IMR-90 (cell line): ENCODE measurements at regions not wholly inside any gene's neighbourhood (a gene's known extent, or its start where the extent isn't known, plus 50 kb on each side); places are given as distances from the start of the nearest gene placed in this dataset.

Experiments
- ATAC-seq: fragments of 200-7000 bp; cut with Tn5 transposase; 2 replicates; pipeline ENCODE4 v1.9.1; 2020; ENCODE audit warnings: low read depth, mild to moderate bottlenecking, moderate library complexity
- BruUV-seq: library from RNA; stranded (reverse); fragments of 400-500 nt; replicated peaks from 2 replicates; lab custom pipeline; 2021; lab: Mats Ljungman, UMichigan
- CTCF ChIA-PET: fragments of 300-600 bp; formaldehyde crosslinking; extraction: SDS; loops from one replicate; lab custom pipeline; 2021; ENCODE audit warnings: antibody characterized with exemption; lab: Yijun Ruan, JAX
- POLR2A ChIA-PET: fragments of 300-600 bp; sonication (Branson Sonifier 250); formaldehyde crosslinking; loops from one replicate; lab custom pipeline; 2022; ENCODE audit warnings: antibody characterized with exemption; ENCODE audit not compliant: unreplicated experiment; lab: Charles Lee
- DNase-seq: peaks from one replicate; pipeline ENCODE4 v3.0.0; 2013
- H2AFZ ChIP-seq: replicated peaks from 2 replicates; pipeline ENCODE3; 2013; ENCODE audit warnings: low read length, mild to moderate bottlenecking; ENCODE audit not compliant: poor library complexity
- H2AK5ac ChIP-seq: 2 replicates; pipeline ENCODE4 v1.6.1; 2013; ENCODE audit warnings: low read depth, low read length, inconsistent platforms
- H2AK9ac ChIP-seq: replicated peaks from 2 replicates; pipeline ENCODE3; 2013; ENCODE audit warnings: mild to moderate bottlenecking, low read depth, low read length, moderate library complexity; ENCODE audit not compliant: poor library complexity
- H2BK120ac ChIP-seq: 2 replicates; pipeline ENCODE4 v1.6.1; 2013; ENCODE audit warnings: low read depth, low read length, inconsistent platforms
- H2BK15ac ChIP-seq: 3 replicates; pipeline ENCODE4 v1.6.1; 2013; ENCODE audit warnings: low read depth, low read length, inconsistent platforms
- H2BK20ac ChIP-seq: 2 replicates; pipeline ENCODE4 v1.6.1; 2013; ENCODE audit warnings: low read depth, mild to moderate bottlenecking, inconsistent platforms, low read length, moderate library complexity
- H2BK5ac ChIP-seq: 2 replicates; pipeline ENCODE4 v1.6.1; 2013; ENCODE audit warnings: mild to moderate bottlenecking, low read depth, low read length, inconsistent platforms; ENCODE audit not compliant: poor library complexity, severe bottlenecking
- H3K14ac ChIP-seq: replicated peaks from 2 replicates; pipeline ENCODE4 v1.6.1; 2013; ENCODE audit warnings: low read depth, low read length, inconsistent platforms
- H3K18ac ChIP-seq: 2 replicates; pipeline ENCODE4 v1.6.1; 2013; ENCODE audit warnings: low read depth, low read length, control low read depth
- H3K23ac ChIP-seq: 2 replicates; pipeline ENCODE4 v1.6.1; 2013; ENCODE audit warnings: low read depth, low read length, inconsistent platforms
- H3K27ac ChIP-seq: 2 replicates; pipeline ENCODE4 v1.5.1; 2013; ENCODE audit warnings: mild to moderate bottlenecking, control low read depth, low read length; ENCODE audit not compliant: insufficient read depth
- H3K27me3 ChIP-seq: 2 replicates; pipeline ENCODE4 v1.6.1; 2013; ENCODE audit warnings: low read length; ENCODE audit not compliant: control insufficient read depth, insufficient read depth
- H3K36me3 ChIP-seq: 2 replicates; pipeline ENCODE4 v1.6.1; 2013; ENCODE audit warnings: low read length, mixed read lengths; ENCODE audit not compliant: control insufficient read depth, insufficient read depth
- H3K4ac ChIP-seq: 2 replicates; pipeline ENCODE4 v1.6.1; 2013; ENCODE audit warnings: low read depth, low read length, inconsistent platforms
- H3K4me1 ChIP-seq: 2 replicates; pipeline ENCODE4 v1.6.1; 2013; ENCODE audit warnings: low read length, mixed read lengths; ENCODE audit not compliant: control insufficient read depth, insufficient read depth
- H3K4me2 ChIP-seq: 2 replicates; pipeline ENCODE4 v1.6.1; 2013; ENCODE audit warnings: low read depth, mild to moderate bottlenecking, control low read depth, low read length, moderate library complexity
- H3K4me3 ChIP-seq: 2 replicates; pipeline ENCODE4 v1.5.1; 2013; ENCODE audit warnings: low read depth, mild to moderate bottlenecking, control low read depth, low read length, moderate library complexity; ENCODE audit not compliant: insufficient read depth
- H3K56ac ChIP-seq: 2 replicates; pipeline ENCODE4 v1.6.1; 2013; ENCODE audit warnings: low read length, inconsistent platforms; ENCODE audit not compliant: insufficient read depth; ENCODE audit errors: extremely low read depth
- H3K79me1 ChIP-seq, 2 experiments: 2 replicates each; pipeline ENCODE4 v1.6.1; 2013; ENCODE audit warnings: low read length in 2 of 2, inconsistent platforms in 1 of 2, low read depth in 1 of 2
- H3K9ac ChIP-seq: 2 replicates; pipeline ENCODE4 v1.6.1; 2013; ENCODE audit warnings: low read depth, low read length, control low read depth
- H3K9me1 ChIP-seq: 2 replicates; pipeline ENCODE4 v1.6.1; 2013; ENCODE audit warnings: low read length, inconsistent platforms; ENCODE audit not compliant: insufficient read depth
- H3K9me3 ChIP-seq: 2 replicates; pipeline ENCODE4 v1.6.1; 2013; ENCODE audit warnings: low read length; ENCODE audit not compliant: control insufficient read depth, insufficient read depth
- H4K20me1 ChIP-seq: 2 replicates; pipeline ENCODE4 v1.6.1; 2013; ENCODE audit warnings: low read length, inconsistent platforms; ENCODE audit not compliant: insufficient read depth
- H4K5ac ChIP-seq: 2 replicates; pipeline ENCODE4 v1.6.1; 2013; ENCODE audit warnings: mild to moderate bottlenecking, low read depth, low read length, control low read depth
- H4K8ac ChIP-seq, 2 experiments: 2 replicates each; pipeline ENCODE4 v1.6.1; 2013; ENCODE audit warnings: low read depth in 2 of 2, low read length in 2 of 2, control low read depth in 1 of 2, inconsistent platforms in 1 of 2
- H4K91ac ChIP-seq: 2 replicates; pipeline ENCODE4 v1.6.1; 2013; ENCODE audit warnings: low read depth, low read length, inconsistent platforms; ENCODE audit not compliant: insufficient read depth
- BHLHE40 ChIP-seq: fragments of 150-350 bp; IDR thresholded peaks from 2 replicates; pipeline ENCODE4 v1.6.1; 2016; ENCODE audit warnings: mild to moderate bottlenecking, low read depth, low read length
- CEBPB ChIP-seq: IDR thresholded peaks from 2 replicates; pipeline ENCODE4 v1.6.1; 2012; ENCODE audit warnings: low read depth, low read length, improper control_type of control experiment
- CHD1 ChIP-seq: IDR thresholded peaks from 2 replicates; pipeline ENCODE4 v1.6.1; 2012; ENCODE audit warnings: low read depth, low read length, improper control_type of control experiment
- FOS ChIP-seq: fragments of 150-350 bp; IDR thresholded peaks from 2 replicates; pipeline ENCODE4 v1.6.1; 2016; ENCODE audit warnings: low read depth, low read length
- MAZ ChIP-seq: IDR thresholded peaks from 2 replicates; pipeline ENCODE4 v1.6.1; 2012; ENCODE audit warnings: low read depth, mild to moderate bottlenecking, low read length, improper control_type of control experiment, moderate library complexity, borderline replicate concordance
- MXI1 ChIP-seq: IDR thresholded peaks from 2 replicates; pipeline ENCODE4 v1.6.1; 2012; ENCODE audit warnings: low read depth, mild to moderate bottlenecking, low read length, moderate library complexity, borderline replicate concordance
- NFE2L2 ChIP-seq: fragments of 150-350 bp; IDR thresholded peaks from 2 replicates; pipeline ENCODE4 v1.6.1; 2016; ENCODE audit warnings: low read depth, mild to moderate bottlenecking, low read length
- RCOR1 ChIP-seq: IDR thresholded peaks from 2 replicates; pipeline ENCODE4 v1.6.1; 2012; ENCODE audit warnings: mild to moderate bottlenecking, low read length, improper control_type of control experiment; ENCODE audit not compliant: insufficient replicate concordance
- SMC3 ChIP-seq: fragments of 150-350 bp; IDR thresholded peaks from 2 replicates; pipeline ENCODE4 v1.6.1; 2016; ENCODE audit warnings: low read depth, mild to moderate bottlenecking, antibody characterized with exemption, low read length, moderate library complexity
- dilution Hi-C: fragments of 300-500 bp; cut with HindIII; formaldehyde crosslinking; loops from one replicate; pipeline ENCODE4 v1.14.3; 2018; ENCODE audit warnings: low sequenced_read_pairs; ENCODE audit not compliant: unreplicated experiment
- in situ Hi-C: fragments of 300-500 bp; cut with MboI; formaldehyde crosslinking; loops from 3 replicates; pipeline ENCODE4 v1.14.3; 2019; ENCODE audit warnings: low sequenced_read_pairs, inconsistent platforms, mixed read lengths
- intact Hi-C: fragments of 100-400 bp; cut with micrococcal nuclease; formaldehyde crosslinking; loops from 2 replicates; pipeline ENCODE4 v1.10.0; 2022
- TF ChIP-seq, protein P1 (sequence below): conservative IDR thresholded peaks from 2 replicates; pipeline ENCODE4 v1.5.1; 2012; ENCODE audit warnings: mild to moderate bottlenecking, low read depth, low read length, improper control_type of control experiment

DNA sequence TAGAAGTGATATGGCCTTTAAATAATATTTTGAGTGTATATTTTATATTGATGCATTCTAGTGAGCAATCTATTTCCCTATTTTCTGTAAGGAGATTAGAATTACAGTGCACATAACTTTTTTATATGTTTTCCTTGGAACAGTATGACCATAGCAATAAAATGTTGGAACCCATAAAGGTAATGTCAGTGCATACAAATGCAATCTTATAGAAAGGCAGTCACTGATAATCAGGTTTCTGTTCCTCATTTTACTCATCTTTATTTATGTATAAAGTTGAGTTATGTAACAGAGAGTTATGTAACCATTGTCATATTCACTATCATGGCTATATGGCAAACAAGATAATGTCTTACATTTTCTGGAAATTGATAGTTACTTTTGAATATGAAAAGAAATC lies 179.9 kb upstream of the NETO1 start:
- Histone ChIP-seq H2BK120ac (no peak overlapping the region), H3K27me3 (no peaks in the 10 kb centered on the region), H3K9me3 (peaks cover 10% of the 10 kb centered on the region; the same call in 1 of the 2 replicates), H3K27ac (no peak overlapping the region), H2BK15ac (no peak overlapping the region), H4K91ac (no peak overlapping the region), H3K14ac (no peak overlapping the region), H4K20me1 (no peaks in the 10 kb centered on the region), H3K4me2 (no peak overlapping the region), H3K9me1 (no peaks in the 10 kb centered on the region), H3K4ac (no peak overlapping the region), H3K9ac (no peak overlapping the region), H2BK5ac (no peak overlapping the region), H2AK9ac (no peak overlapping the region), H3K79me1 (no peaks in the 10 kb centered on the region), H3K56ac (no peak overlapping the region), H3K36me3 (no peaks in the 10 kb centered on the region), H3K23ac (no peak overlapping the region), H4K8ac (no peak overlapping the region), H2AK5ac (no peak overlapping the region), H3K4me1 (no peaks in the 10 kb centered on the region), H3K18ac (no peak overlapping the region), H4K5ac (no peak overlapping the region), H2AFZ (no peak overlapping the region), H2BK20ac (no peak overlapping the region), H3K4me3 (no peak overlapping the region)
- intact Hi-C loops = no loop called here
- no peak for DNase-seq
- ATAC-seq = no peak
- no peak for TF ChIP-seq CHD1
- no peak for TF ChIP-seq NFE2L2
- TF ChIP-seq CEBPB = no peak
- TF ChIP-seq MAZ = no peak
- TF ChIP-seq, protein P1, sequence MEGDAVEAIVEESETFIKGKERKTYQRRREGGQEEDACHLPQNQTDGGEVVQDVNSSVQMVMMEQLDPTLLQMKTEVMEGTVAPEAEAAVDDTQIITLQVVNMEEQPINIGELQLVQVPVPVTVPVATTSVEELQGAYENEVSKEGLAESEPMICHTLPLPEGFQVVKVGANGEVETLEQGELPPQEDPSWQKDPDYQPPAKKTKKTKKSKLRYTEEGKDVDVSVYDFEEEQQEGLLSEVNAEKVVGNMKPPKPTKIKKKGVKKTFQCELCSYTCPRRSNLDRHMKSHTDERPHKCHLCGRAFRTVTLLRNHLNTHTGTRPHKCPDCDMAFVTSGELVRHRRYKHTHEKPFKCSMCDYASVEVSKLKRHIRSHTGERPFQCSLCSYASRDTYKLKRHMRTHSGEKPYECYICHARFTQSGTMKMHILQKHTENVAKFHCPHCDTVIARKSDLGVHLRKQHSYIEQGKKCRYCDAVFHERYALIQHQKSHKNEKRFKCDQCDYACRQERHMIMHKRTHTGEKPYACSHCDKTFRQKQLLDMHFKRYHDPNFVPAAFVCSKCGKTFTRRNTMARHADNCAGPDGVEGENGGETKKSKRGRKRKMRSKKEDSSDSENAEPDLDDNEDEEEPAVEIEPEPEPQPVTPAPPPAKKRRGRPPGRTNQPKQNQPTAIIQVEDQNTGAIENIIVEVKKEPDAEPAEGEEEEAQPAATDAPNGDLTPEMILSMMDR = no peak
- TF ChIP-seq FOS = no peak
- no peak for TF ChIP-seq MXI1
- no peak for TF ChIP-seq BHLHE40
- TF ChIP-seq RCOR1 = no peak
- no peak for TF ChIP-seq SMC3
- dilution Hi-C loops = no loop called here
- ChIA-PET POLR2A (no interaction called here), CTCF (no interaction called here)
- BruUV-seq = no TSS peak
- in situ Hi-C loops = no loop called here
